ENCODE measurements at regions not wholly inside any gene's neighbourhood (a gene's known extent, or its start where the extent isn't known, plus 50 kb on each side); places are given as distances from the start of the nearest gene placed in this dataset.

DNA sequence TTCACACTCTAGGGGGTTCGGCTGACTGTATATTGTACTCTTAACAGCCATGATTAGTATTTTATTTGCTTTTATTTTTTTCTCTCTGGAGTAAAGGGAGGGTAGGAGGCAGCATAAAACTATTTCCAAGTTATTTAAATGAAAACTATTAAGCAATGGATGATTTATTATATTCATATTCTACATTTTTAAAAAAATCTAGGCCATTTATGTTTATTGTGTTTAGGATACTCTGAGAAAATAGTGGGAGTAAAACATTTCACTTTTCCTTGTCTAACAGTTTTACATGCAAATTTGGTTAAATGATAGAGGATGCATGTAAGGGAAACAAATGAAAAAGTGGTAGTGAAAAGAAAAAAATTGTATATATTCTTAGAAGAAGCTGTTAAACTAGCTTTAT, 276.3 kb downstream of the GAS1 start:
- H4K8ac ChIP-seq (ENCODE audit: low read depth in 2 of 2, low read length in 2 of 2): no peak overlapping the region
- ChIA-PET POLR2A (ENCODE audit: unreplicated experiment) (no interaction called here), CTCF (no interaction called here)
- H4K20me1 ChIP-seq (ENCODE audit: insufficient read depth, low read length): no peaks in the 10 kb centered on the region
- H4K91ac ChIP-seq (ENCODE audit: insufficient read depth, low read depth, low read length): no peak overlapping the region
- H3K23ac ChIP-seq (ENCODE audit: low read depth, low read length): no peak overlapping the region
- H2AFZ ChIP-seq (replicated peaks; ENCODE audit: low read length, poor library complexity): no peak overlapping the region
- H3K14ac ChIP-seq (replicated peaks; ENCODE audit: low read depth, low read length): no peak overlapping the region
- no peak overlapping the region for H2BK15ac ChIP-seq (ENCODE audit: low read depth, low read length)
- H2BK20ac ChIP-seq (ENCODE audit: low read depth, low read length): no peak overlapping the region
- H3K4me1 ChIP-seq (ENCODE audit: control insufficient read depth, insufficient read depth, low read length): peaks cover 4% of the 10 kb centered on the region
- no peak overlapping the region for H3K4ac ChIP-seq (ENCODE audit: low read depth, low read length)
- H2AK9ac ChIP-seq (replicated peaks; ENCODE audit: low read depth, low read length, poor library complexity): no peak overlapping the region
- H3K27ac ChIP-seq (ENCODE audit: insufficient read depth, low read length): no peak overlapping the region
- intact Hi-C loops (cut with micrococcal nuclease): no loop called here
- no peaks in the 10 kb centered on the region for H3K27me3 ChIP-seq (ENCODE audit: control insufficient read depth, insufficient read depth, low read length)
- H3K4me3 ChIP-seq (ENCODE audit: insufficient read depth, low read depth, low read length): no peak overlapping the region
- H3K9me1 ChIP-seq (ENCODE audit: insufficient read depth, low read length): no peaks in the 10 kb centered on the region
- H3K4me2 ChIP-seq (ENCODE audit: low read depth, low read length): no peak overlapping the region
- H2BK120ac ChIP-seq (ENCODE audit: low read depth, low read length): no peak overlapping the region
- no TSS peak for BruUV-seq (replicated peaks)
- dilution Hi-C loops (cut with HindIII; ENCODE audit: low sequenced_read_pairs, unreplicated experiment): no loop called here
- no peak overlapping the region for H2AK5ac ChIP-seq (ENCODE audit: low read depth, low read length)
- H4K5ac ChIP-seq (ENCODE audit: low read depth, low read length): no peak overlapping the region
- H3K56ac ChIP-seq (ENCODE audit: extremely low read depth, insufficient read depth, low read length): no peak overlapping the region
- 0 out of 2 replicates have a peak, but pooled peaks cover 2% of the 10 kb centered on the region for H3K9me3 ChIP-seq (ENCODE audit: control insufficient read depth, insufficient read depth, low read length)
- DNase-seq (no peak), ATAC-seq (ENCODE audit: low read depth) (no peak)
- no peaks in the 10 kb centered on the region for H3K79me1 ChIP-seq (ENCODE audit: low read depth in 1 of 2, low read length in 2 of 2)
- TF ChIP-seq MAZ (IDR thresholded peaks at IDR 0.05; ENCODE audit: borderline replicate concordance, low read depth, low read length) (no peak), NFE2L2 (IDR thresholded peaks at IDR 0.05; ENCODE audit: low read depth, low read length) (no peak), RFX5 (IDR thresholded peaks at IDR 0.05; ENCODE audit: low read depth, low read length) (no peak), BHLHE40 (IDR thresholded peaks at IDR 0.05; ENCODE audit: low read depth, low read length) (no peak), POLR2A (IDR thresholded peaks at IDR 0.05; ENCODE audit: low read depth, low read length) (no peak), RAD21 (IDR thresholded peaks at IDR 0.05; ENCODE audit: low read length) (no peak)
- TF ChIP-seq, protein P1, sequence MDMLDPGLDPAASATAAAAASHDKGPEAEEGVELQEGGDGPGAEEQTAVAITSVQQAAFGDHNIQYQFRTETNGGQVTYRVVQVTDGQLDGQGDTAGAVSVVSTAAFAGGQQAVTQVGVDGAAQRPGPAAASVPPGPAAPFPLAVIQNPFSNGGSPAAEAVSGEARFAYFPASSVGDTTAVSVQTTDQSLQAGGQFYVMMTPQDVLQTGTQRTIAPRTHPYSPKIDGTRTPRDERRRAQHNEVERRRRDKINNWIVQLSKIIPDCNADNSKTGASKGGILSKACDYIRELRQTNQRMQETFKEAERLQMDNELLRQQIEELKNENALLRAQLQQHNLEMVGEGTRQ (IDR thresholded peaks at IDR 0.05; ENCODE audit: low read depth, low read length): no peak
- in situ Hi-C loops (cut with MboI; ENCODE audit: low sequenced_read_pairs): no loop called here
- no peak overlapping the region for H2BK5ac ChIP-seq (ENCODE audit: low read depth, low read length, poor library complexity, severe bottlenecking)
- H3K18ac ChIP-seq (ENCODE audit: low read depth, low read length): no peak overlapping the region
- WGBS, 2 experiments (ENCODE audit: extremely low coverage in 2 of 2, insufficient read length in 1 of 2): no CpG with 5 or more reads among the region's 1 CpG
- H3K9ac ChIP-seq (ENCODE audit: low read depth, low read length): no peak overlapping the region
- H3K36me3 ChIP-seq (ENCODE audit: control insufficient read depth, insufficient read depth, low read length): no peaks in the 10 kb centered on the region
